ENCODE measurements at regions not wholly inside any gene's neighbourhood (a gene's known extent, or its start where the extent isn't known, plus 50 kb on each side); places are given as distances from the start of the nearest gene placed in this dataset.

- Histone ChIP-seq H3K4me3 (no peak overlapping the region), H3K36me3 (no peaks in the 10 kb centered on the region), H3K27ac (no peak overlapping the region), H3K4me1 (no peaks in the 10 kb centered on the region), H3K9me3 (no peaks in the 10 kb centered on the region), H3K27me3 (replicated peaks in 1 of 7) (no peaks in the 10 kb centered on the region)
- intact Hi-C loops (cut with DNase I; ENCODE audit: low total_unique reads), result no loop called here
- no peak for TF ChIP-seq CTCF (IDR thresholded peaks at IDR 0.05 in 8 of 11, conservative IDR thresholded peaks at IDR 0.05 in 3 of 11)
- no peak for TF ChIP-seq POLR2A (IDR thresholded peaks at IDR 0.05)
- no peak for TF ChIP-seq POLR2AphosphoS5 (IDR thresholded peaks at IDR 0.05)
- no peak for DNase-seq
Measured at GRCh38 chr12:84807249-84807648, 105.3 kb downstream of the SLC6A15 start.

GRCh38 chr12:84805474-84805858, 107.1 kb downstream of the SLC6A15 start:
- no peaks in the 10 kb centered on the region for H3K27me3 ChIP-seq (replicated peaks in 1 of 7)
- intact Hi-C loops (cut with DNase I; ENCODE audit: low total_unique reads), result no loop called here
- H3K4me1 ChIP-seq, result no peaks in the 10 kb centered on the region
- 24 to 38% (median 30%) methylated on average over 2 of the region's 2 CpGs for WGBS, 5 donors
- no peaks in the 10 kb centered on the region for H3K36me3 ChIP-seq
- no peak overlapping the region for H3K27ac ChIP-seq
- no peak for DNase-seq
- no peaks in the 10 kb centered on the region for H3K9me3 ChIP-seq
- no peak overlapping the region for H3K4me3 ChIP-seq
- TF ChIP-seq CTCF (IDR thresholded peaks at IDR 0.05 in 8 of 11, conservative IDR thresholded peaks at IDR 0.05 in 3 of 11) (no peak), POLR2AphosphoS5 (IDR thresholded peaks at IDR 0.05) (no peak), POLR2A (IDR thresholded peaks at IDR 0.05) (no peak)

GRCh38 chr12:84804691-84805473, 107.7 kb downstream of the SLC6A15 start:
- intact Hi-C loops (cut with DNase I; ENCODE audit: low total_unique reads), result no loop called here
- Histone ChIP-seq H3K27me3 (replicated peaks in 1 of 7) (no peaks in the 10 kb centered on the region), H3K4me1 (no peaks in the 10 kb centered on the region), H3K4me3 (no peak overlapping the region), H3K36me3 (no peaks in the 10 kb centered on the region), H3K27ac (no peak overlapping the region), H3K9me3 (no peaks in the 10 kb centered on the region)
- TF ChIP-seq POLR2A (IDR thresholded peaks at IDR 0.05) (no peak), POLR2AphosphoS5 (IDR thresholded peaks at IDR 0.05) (no peak), CTCF (IDR thresholded peaks at IDR 0.05 in 8 of 11, conservative IDR thresholded peaks at IDR 0.05 in 3 of 11) (no peak)
- DNase-seq, result no peak
- 63 to 76% (median 72%) methylated on average over 6 of the region's 6 CpGs for WGBS, 5 donors

GRCh38 chr12:84803661-84804060, 108.9 kb downstream of the SLC6A15 start:
- Histone ChIP-seq H3K4me3 (no peak overlapping the region), H3K27ac (no peak overlapping the region), H3K27me3 (replicated peaks in 1 of 7) (no peaks in the 10 kb centered on the region), H3K9me3 (no peaks in the 10 kb centered on the region), H3K4me1 (no peaks in the 10 kb centered on the region), H3K36me3 (no peaks in the 10 kb centered on the region)
- no peak for DNase-seq
- TF ChIP-seq POLR2A (IDR thresholded peaks at IDR 0.05), result no peak
- TF ChIP-seq POLR2AphosphoS5 (IDR thresholded peaks at IDR 0.05), result no peak
- TF ChIP-seq CTCF (IDR thresholded peaks at IDR 0.05 in 8 of 11, conservative IDR thresholded peaks at IDR 0.05 in 3 of 11), result no peak
- 21 to 36% (median 29%) methylated on average over 1 of the region's 1 CpG for WGBS, 5 donors
- intact Hi-C loops (cut with DNase I; ENCODE audit: low total_unique reads), result no loop called here

Measured in spleen (tissue), 11 donors.